LNCaP clone FGC (cell line): ENCODE measurements at regions not wholly inside any gene's neighbourhood (a gene's known extent, or its start where the extent isn't known, plus 50 kb on each side); places are given as distances from the start of the nearest gene placed in this dataset.

Source experiments
- DNase-seq: peaks from one replicate; pipeline ENCODE4 v3.0.0-alpha.2; 2011; ENCODE audit warnings: low read depth
- H3K4me3 ChIP-seq: 2 replicates; pipeline ENCODE4 v1.5.1; 2011; ENCODE audit warnings: mild to moderate bottlenecking, low read depth, low read length, control low read depth
- CTCF ChIP-seq: IDR thresholded peaks from 2 replicates; pipeline ENCODE4 v1.5.1; 2012; ENCODE audit warnings: mild to moderate bottlenecking; ENCODE audit not compliant: control insufficient read depth, insufficient read depth; ENCODE audit errors: extremely low read depth

GRCh38 chr13:50189450-50189849 is 174.2 kb downstream of the KCNRG start:
- DNase-seq: no peak
- no peak for TF ChIP-seq CTCF
- no peak overlapping the region for H3K4me3 ChIP-seq

GRCh38 chr13:50191004-50191403 is 175.8 kb downstream of the KCNRG start:
- no peak for DNase-seq
- H3K4me3 ChIP-seq: no peak overlapping the region
- no peak for TF ChIP-seq CTCF

- H3K4me3 ChIP-seq: no peak overlapping the region
- no peak for DNase-seq
- TF ChIP-seq CTCF: no peak
These were observed 177.1 kb downstream of the KCNRG start for GRCh38 chr13:50192272-50192813.

- TF ChIP-seq CTCF: no peak
- DNase-seq: no peak
- H3K4me3 ChIP-seq: no peak overlapping the region
These were observed 179.8 kb downstream of the KCNRG start for GRCh38 chr13:50195045-50195444.

- DNase-seq: no peak
These were observed 180.9 kb downstream of the KCNRG start for GRCh38 chr13:50196118-50196517.

GRCh38 chr13:50197705-50198104 is 182.5 kb downstream of the KCNRG start:
- TF ChIP-seq CTCF: no peak
- H3K4me3 ChIP-seq: no peak overlapping the region
- no peak for DNase-seq

More at GRCh38 chr13:50196118-50196517, 180.9 kb downstream of the KCNRG start:
- no peak overlapping the region for H3K4me3 ChIP-seq
- TF ChIP-seq CTCF: no peak

- no peak for DNase-seq
- no peak overlapping the region for H3K4me3 ChIP-seq
- no peak for TF ChIP-seq CTCF
These were observed 183.3 kb downstream of the KCNRG start for GRCh38 chr13:50198508-50198907.
